ENCODE measurements at regions not wholly inside any gene's neighbourhood (a gene's known extent, or its start where the extent isn't known, plus 50 kb on each side); places are given as distances from the start of the nearest gene placed in this dataset.
"Not testable (repeated sequence)": the region's sequence is repeated elsewhere in the genome, so short reads cannot be mapped to it uniquely, and the experiment has no call there.

GRCh38 chr6:14401246-14401645 lies 283.7 kb downstream of the CD83 start:
- no peak for DNase-seq

- no peak for DNase-seq
Measured at GRCh38 chr6:14406614-14407331, 289.2 kb downstream of the CD83 start.

DNA sequence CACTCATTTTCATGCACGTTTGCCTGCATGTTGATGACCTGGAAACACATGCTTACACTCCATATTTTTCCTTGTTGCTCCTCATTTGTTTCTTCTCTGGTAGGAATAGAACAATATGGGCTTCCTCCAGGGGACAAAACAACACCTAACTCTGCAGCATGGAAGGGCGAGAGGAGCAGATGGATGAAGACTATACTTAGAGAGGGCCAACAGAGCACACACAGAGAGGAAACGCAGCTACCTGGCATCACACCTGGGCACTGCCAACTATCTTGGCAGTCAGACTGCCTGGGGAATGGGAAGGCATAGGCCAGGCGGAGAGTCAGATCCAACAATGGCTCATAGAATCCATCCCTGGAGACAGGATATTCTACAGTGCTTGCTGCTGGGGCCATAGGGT lies 290.9 kb downstream of the CD83 start:
- no peak for DNase-seq

DNA sequence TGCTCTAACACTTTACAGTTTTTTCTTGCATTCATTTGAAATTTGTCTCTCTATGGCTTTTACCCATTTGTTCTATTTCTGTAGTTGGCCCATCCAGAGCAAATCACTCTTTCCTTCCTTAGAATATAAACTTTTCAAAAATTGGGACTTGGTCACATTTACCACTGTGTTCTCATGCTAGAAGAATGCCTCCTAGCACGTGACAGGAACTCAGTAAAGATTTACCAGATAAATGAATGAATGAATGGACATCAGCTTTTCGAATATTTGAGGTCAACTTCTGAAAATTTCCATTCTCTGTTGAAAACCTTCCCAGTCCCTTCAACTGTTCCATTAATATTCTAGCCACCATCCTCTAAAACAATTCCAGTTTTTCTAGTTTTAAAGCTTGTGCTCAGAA lies 294.5 kb downstream of the CD83 start:
- DNase-seq, result no peak

DNA sequence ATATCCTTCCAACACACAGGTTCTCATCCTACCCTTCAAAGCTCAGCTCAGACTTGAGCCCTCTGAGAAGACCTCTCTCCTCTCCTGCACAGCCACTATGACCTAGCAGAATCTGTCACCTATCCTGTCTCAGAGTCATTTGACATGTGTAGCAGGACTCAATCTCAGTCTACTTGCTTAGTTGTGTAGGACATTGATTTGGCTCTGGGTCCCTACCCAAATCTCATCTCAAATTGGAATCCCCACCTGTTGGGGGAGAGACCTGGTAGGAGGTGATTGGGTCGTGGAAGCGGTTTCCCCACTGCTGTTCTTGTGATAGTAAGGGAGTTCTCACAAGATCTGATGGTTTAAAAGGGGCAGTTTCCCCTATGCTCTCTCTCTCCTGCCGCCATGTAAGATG lies 297.9 kb downstream of the CD83 start:
- no peak for DNase-seq

GRCh38 chr6:14417377-14417776 lies 299.8 kb downstream of the CD83 start:
- no peak for DNase-seq

DNA sequence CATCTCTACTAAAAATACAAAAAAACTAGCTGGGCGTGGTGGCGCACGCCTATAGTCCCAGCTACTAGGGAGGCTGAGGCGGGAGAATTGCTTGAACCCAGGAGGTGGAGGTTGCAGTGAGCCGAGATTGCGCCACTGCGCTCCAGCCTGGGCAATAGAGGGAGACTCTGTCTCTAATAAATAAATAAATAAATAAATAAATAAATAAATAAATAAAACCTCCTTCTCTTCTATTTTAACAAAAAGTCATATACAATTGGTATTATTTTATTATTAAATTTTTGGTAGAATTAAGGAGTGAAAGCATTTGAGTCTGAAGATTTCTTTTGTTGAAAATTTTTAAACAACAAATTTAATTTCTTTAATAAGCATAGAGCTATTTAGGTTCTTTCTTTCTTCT lies 301.7 kb downstream of the CD83 start:
- DNase-seq, result not testable (repeated sequence)

DNA sequence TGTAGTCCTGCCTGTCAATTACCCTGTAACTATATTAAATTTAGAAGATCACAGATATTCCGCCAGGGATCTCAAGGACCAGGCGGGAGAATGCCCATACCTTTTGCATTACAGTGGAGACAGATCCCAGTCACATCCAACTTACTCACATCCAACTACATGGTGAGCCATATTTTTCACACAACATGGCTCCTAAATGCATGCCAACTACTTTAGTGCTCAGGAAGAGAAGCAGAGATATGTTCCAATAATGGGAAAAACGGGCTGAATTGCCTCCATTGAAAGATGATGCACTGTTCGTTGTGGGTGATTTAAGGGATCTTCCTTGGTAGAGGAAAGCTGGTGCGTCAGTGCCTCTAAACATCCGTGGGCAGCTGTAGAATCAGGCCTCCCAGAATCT lies 304.5 kb downstream of the CD83 start:
- no peak for DNase-seq

GRCh38 chr6:14422917-14423316 lies 305.3 kb downstream of the CD83 start:
- DNase-seq, result no peak

- DNase-seq, result no peak
Measured at GRCh38 chr6:14423330-14423729, 305.8 kb downstream of the CD83 start.

DNA sequence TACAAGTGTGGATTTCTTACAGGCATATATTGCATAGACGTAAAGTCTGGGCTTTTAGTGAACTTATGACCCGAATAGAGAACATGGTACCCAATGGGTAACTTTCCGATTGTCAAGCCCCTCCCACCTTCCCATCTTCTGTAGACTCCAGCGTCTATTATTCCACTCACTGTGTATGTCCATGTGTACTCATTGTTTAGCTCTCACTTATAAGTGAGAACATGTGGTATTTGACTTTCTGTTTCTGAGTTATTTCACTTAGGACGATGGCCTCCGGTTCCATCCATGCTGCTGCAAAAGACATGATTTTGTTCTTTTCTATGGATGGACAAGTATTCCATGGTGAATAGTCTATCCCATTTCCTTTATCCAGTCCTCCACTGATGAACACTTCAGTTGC lies 306.4 kb downstream of the CD83 start:
- DNase-seq, result peak; percentile 17

DNA sequence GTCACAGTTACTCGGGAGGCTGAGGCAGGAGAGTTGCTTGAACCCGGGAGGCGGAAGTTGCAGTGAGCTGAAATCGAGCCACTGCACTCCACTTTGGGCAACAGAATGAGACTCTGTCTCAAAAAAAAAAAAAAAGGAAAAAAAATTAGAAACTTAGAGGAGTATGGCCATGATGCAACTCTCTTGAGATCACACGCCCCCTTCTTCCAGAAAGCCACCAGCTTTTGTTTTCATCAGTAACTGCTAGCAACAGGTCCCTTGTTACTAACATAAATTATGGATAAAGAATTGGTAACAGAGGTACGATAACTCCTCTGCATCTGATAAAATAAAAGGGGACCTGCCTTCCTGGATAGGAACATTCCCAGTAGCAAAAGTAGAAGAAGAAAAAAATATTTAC lies 308.2 kb downstream of the CD83 start:
- DNase-seq, result no peak

DNA sequence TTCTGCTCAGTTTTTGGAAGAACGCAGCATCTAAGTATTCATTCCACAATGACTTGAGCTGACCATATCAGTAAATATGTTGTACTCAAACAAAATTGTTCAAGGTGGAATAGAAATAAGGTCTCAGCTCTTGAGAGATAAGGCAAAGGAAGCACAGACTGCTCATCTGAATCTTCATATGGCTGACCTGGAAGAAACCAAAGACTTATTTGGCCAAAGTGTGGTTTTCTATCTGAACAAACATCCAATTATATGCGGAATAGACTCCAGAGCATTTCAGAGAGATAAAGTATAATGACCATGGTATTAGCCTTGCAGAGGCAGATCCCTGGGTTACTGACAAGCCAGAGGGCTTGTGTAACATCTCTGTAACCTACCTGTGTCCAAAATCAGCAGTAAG lies 308.7 kb downstream of the CD83 start:
- DNase-seq, result no peak

GRCh38 chr6:14428269-14428668 lies 310.7 kb downstream of the CD83 start:
- no peak for DNase-seq

GRCh38 chr6:14429396-14429795 lies 311.8 kb downstream of the CD83 start:
- no peak for DNase-seq

- DNase-seq, result no peak
Measured at GRCh38 chr6:14430218-14430617, 312.6 kb downstream of the CD83 start.

DNA sequence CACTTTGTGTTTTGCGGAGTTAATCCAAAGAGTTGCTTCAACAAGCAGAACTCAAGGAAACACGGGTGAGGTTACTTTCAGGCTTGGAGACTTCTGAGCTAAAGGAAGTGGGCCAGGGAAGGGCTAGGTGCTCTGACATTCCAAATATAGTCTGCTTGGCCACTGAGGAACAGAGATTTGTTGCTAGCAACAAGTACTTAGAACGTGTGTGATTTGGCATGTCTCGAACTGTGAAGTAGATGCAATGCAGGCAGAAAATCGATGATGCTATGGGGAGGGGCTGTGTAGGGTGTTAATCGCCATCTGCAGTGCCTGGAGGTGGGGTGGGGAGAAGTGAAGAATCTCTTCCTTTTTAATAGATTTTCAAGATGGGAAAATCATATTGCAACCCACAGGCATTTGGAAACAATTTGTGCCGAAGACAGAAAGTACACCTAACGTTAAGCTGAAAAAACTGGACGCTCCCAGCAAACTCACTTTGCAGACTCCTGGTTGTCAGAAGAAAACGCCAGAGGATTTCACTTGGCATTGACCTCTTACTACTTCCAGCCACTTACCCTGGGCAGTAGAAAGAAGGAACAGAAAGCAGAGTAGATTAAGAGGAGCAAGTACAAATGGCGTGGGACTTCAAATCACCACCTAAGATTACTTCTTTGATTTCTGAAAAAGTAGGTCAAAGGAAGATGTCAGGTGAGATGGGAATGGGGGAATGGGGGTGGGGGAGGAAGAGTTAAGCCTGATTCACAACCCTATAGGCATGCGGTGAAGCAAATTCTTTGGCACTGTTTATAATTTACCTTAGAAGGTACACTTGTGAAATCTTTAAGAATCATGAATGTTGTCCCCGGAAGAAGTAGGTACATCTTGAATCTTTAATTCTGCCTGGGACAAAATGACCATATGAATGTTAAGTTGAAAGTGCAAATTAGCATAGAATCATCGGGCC lies 314.1 kb downstream of the CD83 start:
- DNase-seq, result no peak

- DNase-seq, result no peak
Measured at GRCh38 chr6:14434916-14435690, 317.5 kb downstream of the CD83 start.

DNA sequence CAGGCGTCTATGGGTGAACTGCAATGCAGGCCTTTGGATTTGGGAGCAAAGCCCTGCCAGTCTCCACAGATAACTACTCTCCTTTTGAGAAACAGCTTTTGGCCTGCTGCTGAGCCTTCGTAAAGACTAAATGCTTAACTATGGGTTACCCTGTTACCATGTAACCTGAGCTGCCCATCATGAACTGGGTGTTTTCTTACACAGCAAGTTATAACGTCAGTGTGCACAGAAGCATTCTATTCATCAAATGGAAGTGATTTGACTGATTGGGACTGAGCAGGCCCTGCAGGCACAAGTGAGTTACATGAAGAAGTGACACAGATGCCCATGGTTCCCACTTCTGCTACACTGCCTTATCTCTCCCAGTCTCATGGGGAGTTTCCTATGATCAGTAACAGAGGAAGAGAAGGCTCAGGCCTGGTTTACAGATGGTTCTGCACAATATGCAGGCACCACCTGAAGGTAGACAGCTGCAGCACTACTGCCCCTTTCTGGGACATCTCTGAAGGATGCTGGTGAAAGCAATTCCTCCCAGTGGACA lies 319.1 kb downstream of the CD83 start:
- no peak for DNase-seq

DNA sequence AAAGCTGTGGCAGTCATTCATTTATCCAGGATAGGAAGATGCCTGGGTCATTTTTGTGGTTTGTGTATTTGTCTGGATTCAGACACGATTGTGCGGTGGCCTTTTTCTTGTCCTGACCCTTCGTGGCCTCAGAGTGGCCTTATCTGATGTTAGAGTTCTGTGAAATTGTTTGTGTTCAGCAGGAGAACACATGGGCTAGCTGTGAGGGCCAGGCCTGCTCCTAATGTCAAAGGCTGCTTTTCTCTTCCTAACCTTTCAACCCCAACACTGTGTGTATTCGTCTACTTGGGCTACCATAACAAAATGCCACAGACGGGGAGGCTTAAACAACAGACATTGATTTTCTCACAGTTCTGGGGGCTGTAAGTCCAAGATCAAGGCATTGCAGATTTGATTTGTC lies 321.8 kb downstream of the CD83 start:
- DNase-seq, result no peak

GRCh38 chr6:14440215-14440910 lies 322.8 kb downstream of the CD83 start:
- DNase-seq, result no peak

DNA sequence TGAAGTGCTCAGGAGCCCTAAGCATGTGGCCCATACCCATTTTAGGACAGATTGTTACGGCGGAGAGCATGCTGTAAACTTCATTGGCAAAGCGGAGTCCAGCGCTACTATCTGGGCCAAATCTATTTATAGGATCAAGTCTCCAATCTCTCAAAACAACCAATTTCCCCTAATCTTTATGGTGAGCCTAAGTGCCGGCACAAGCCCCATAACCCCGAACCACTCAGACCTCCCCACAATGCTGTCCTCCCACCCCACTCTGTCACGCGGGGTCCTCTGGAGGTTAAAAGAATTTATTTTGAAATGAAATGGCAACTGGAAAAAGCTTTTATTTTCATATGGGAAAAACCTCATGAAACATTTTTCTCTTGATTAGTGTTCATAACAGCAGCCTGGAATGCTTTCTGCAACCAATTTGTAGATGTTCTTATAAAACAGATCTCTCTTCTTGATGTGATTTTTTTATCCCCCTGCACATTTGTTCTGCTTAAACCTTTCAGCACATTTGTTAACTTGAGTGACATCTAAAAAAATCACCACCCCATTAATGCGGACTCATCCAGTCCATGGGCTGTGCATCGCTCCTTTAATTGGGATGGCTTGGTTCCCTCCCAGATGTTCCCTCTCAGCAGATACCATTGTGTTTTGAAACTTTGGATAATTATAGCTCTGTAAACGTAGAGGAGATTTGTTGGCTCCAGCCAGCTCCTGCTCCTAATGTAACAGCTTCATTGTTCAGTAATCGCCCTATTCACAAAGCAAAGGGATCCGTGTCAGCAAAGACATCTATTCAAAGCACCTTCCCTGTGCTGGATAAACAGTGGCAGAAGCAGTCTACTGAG lies 323.6 kb downstream of the CD83 start:
- DNase-seq, result no peak

All from stimulated activated CD4-positive, alpha-beta T cell treated with anti-CD3 and anti-CD28 coated beads, Interleukin-4, amount 100 ng/mL, for 24 hours (primary cell).